ENCODE measurements at regions not wholly inside any gene's neighbourhood (a gene's known extent, or its start where the extent isn't known, plus 50 kb on each side); places are given as distances from the start of the nearest gene placed in this dataset.

- H3K9me3 ChIP-seq (ENCODE audit: control insufficient read depth, insufficient read depth, low read depth, low read length), result 0 out of 2 replicates have a peak, but pooled peaks cover 2% of the 10 kb centered on the region
- H3K36me3 ChIP-seq (ENCODE audit: control insufficient read depth, insufficient read depth, low read length), result no peaks in the 10 kb centered on the region
- peaks cover 11% of the 10 kb centered on the region for H3K4me1 ChIP-seq (ENCODE audit: control insufficient read depth, insufficient read depth, low read length)
- H3K27ac ChIP-seq (ENCODE audit: low read depth, low read length), result no peak overlapping the region
- no peak overlapping the region for H3K9ac ChIP-seq (ENCODE audit: low read length)
- H3K4me3 ChIP-seq (ENCODE audit: low read depth, low read length), result no peak overlapping the region
- no peaks in the 10 kb centered on the region for H3K27me3 ChIP-seq (ENCODE audit: control insufficient read depth, insufficient read depth, low read length)
Measured at GRCh38 chr12:46449856-46450255, 77.3 kb upstream of the SLC38A2 start.

- no peak overlapping the region for H3K9ac ChIP-seq (ENCODE audit: low read length)
- H3K27ac ChIP-seq (ENCODE audit: low read depth, low read length), result no peak overlapping the region
- no peaks in the 10 kb centered on the region for H3K36me3 ChIP-seq (ENCODE audit: control insufficient read depth, insufficient read depth, low read length)
- no peak overlapping the region for H3K4me3 ChIP-seq (ENCODE audit: low read depth, low read length)
- H3K9me3 ChIP-seq (ENCODE audit: control insufficient read depth, insufficient read depth, low read depth, low read length), result 0 out of 2 replicates have a peak, but pooled peaks cover 2% of the 10 kb centered on the region
- peaks cover 11% of the 10 kb centered on the region for H3K4me1 ChIP-seq (ENCODE audit: control insufficient read depth, insufficient read depth, low read length)
- H3K27me3 ChIP-seq (ENCODE audit: control insufficient read depth, insufficient read depth, low read length), result no peaks in the 10 kb centered on the region
Measured at GRCh38 chr12:46449316-46449715, 76.7 kb upstream of the SLC38A2 start.

GRCh38 chr12:46446645-46447044, 74.1 kb upstream of the SLC38A2 start:
- peaks cover 12% of the 10 kb centered on the region for H3K4me1 ChIP-seq (ENCODE audit: control insufficient read depth, insufficient read depth, low read length)

GRCh38 chr12:46445551-46446235, 73.1 kb upstream of the SLC38A2 start:
- H3K9ac ChIP-seq (ENCODE audit: low read length), result no peak overlapping the region
- H3K36me3 ChIP-seq (ENCODE audit: control insufficient read depth, insufficient read depth, low read length), result no peaks in the 10 kb centered on the region
- no peak overlapping the region for H3K27ac ChIP-seq (ENCODE audit: low read depth, low read length)
- H3K4me1 ChIP-seq (ENCODE audit: control insufficient read depth, insufficient read depth, low read length), result peaks cover 12% of the 10 kb centered on the region
- 0 out of 2 replicates have a peak, but pooled peaks cover 2% of the 10 kb centered on the region for H3K9me3 ChIP-seq (ENCODE audit: control insufficient read depth, insufficient read depth, low read depth, low read length)
- no peak overlapping the region for H3K4me3 ChIP-seq (ENCODE audit: low read depth, low read length)
- H3K27me3 ChIP-seq (ENCODE audit: control insufficient read depth, insufficient read depth, low read length), result no peaks in the 10 kb centered on the region

More at GRCh38 chr12:46446645-46447044, 74.1 kb upstream of the SLC38A2 start:
- no peak overlapping the region for H3K9ac ChIP-seq (ENCODE audit: low read length)
- H3K27me3 ChIP-seq (ENCODE audit: control insufficient read depth, insufficient read depth, low read length), result no peaks in the 10 kb centered on the region
- no peak overlapping the region for H3K4me3 ChIP-seq (ENCODE audit: low read depth, low read length)
- H3K9me3 ChIP-seq (ENCODE audit: control insufficient read depth, insufficient read depth, low read depth, low read length), result 0 out of 2 replicates have a peak, but pooled peaks cover 2% of the 10 kb centered on the region
- no peaks in the 10 kb centered on the region for H3K36me3 ChIP-seq (ENCODE audit: control insufficient read depth, insufficient read depth, low read length)
- H3K27ac ChIP-seq (ENCODE audit: low read depth, low read length), result no peak overlapping the region

- no peak overlapping the region for H3K9ac ChIP-seq (ENCODE audit: low read length)
- H3K4me1 ChIP-seq (ENCODE audit: control insufficient read depth, insufficient read depth, low read length), result peaks cover 6% of the 10 kb centered on the region; the same call in 1 of the 2 replicates
- no peak overlapping the region for H3K27ac ChIP-seq (ENCODE audit: low read depth, low read length)
Measured at GRCh38 chr12:46445093-46445492, 72.5 kb upstream of the SLC38A2 start.

GRCh38 chr12:46443594-46444263, 71.2 kb upstream of the SLC38A2 start:
- Histone ChIP-seq H3K27ac (ENCODE audit: low read depth, low read length) (no peak overlapping the region), H3K9me3 (ENCODE audit: control insufficient read depth, insufficient read depth, low read depth, low read length) (0 out of 2 replicates have a peak, but pooled peaks cover 2% of the 10 kb centered on the region), H3K4me3 (ENCODE audit: low read depth, low read length) (no peak overlapping the region), H3K9ac (ENCODE audit: low read length) (no peak overlapping the region), H3K27me3 (ENCODE audit: control insufficient read depth, insufficient read depth, low read length) (no peaks in the 10 kb centered on the region), H3K4me1 (ENCODE audit: control insufficient read depth, insufficient read depth, low read length) (0 out of 2 replicates have a peak, but pooled peaks cover 6% of the 10 kb centered on the region), H3K36me3 (ENCODE audit: control insufficient read depth, insufficient read depth, low read length) (no peaks in the 10 kb centered on the region)

More at GRCh38 chr12:46445093-46445492, 72.5 kb upstream of the SLC38A2 start:
- Histone ChIP-seq H3K9me3 (ENCODE audit: control insufficient read depth, insufficient read depth, low read depth, low read length) (0 out of 2 replicates have a peak, but pooled peaks cover 2% of the 10 kb centered on the region), H3K27me3 (ENCODE audit: control insufficient read depth, insufficient read depth, low read length) (no peaks in the 10 kb centered on the region), H3K36me3 (ENCODE audit: control insufficient read depth, insufficient read depth, low read length) (no peaks in the 10 kb centered on the region), H3K4me3 (ENCODE audit: low read depth, low read length) (no peak overlapping the region)

- no peak overlapping the region for H3K27ac ChIP-seq (ENCODE audit: low read depth, low read length)
- 0 out of 2 replicates have a peak, but pooled peaks cover 6% of the 10 kb centered on the region for H3K4me1 ChIP-seq (ENCODE audit: control insufficient read depth, insufficient read depth, low read length)
- H3K9ac ChIP-seq (ENCODE audit: low read length), result no peak overlapping the region
Measured at GRCh38 chr12:46442738-46443137, 70.2 kb upstream of the SLC38A2 start.

GRCh38 chr12:46442239-46442638, 69.7 kb upstream of the SLC38A2 start:
- H3K27me3 ChIP-seq (ENCODE audit: control insufficient read depth, insufficient read depth, low read length), result no peaks in the 10 kb centered on the region
- no peak overlapping the region for H3K9ac ChIP-seq (ENCODE audit: low read length)
- H3K4me1 ChIP-seq (ENCODE audit: control insufficient read depth, insufficient read depth, low read length), result 0 out of 2 replicates have a peak, but pooled peaks cover 6% of the 10 kb centered on the region
- H3K4me3 ChIP-seq (ENCODE audit: low read depth, low read length), result no peak overlapping the region
- no peaks in the 10 kb centered on the region for H3K36me3 ChIP-seq (ENCODE audit: control insufficient read depth, insufficient read depth, low read length)
- H3K9me3 ChIP-seq (ENCODE audit: control insufficient read depth, insufficient read depth, low read depth, low read length), result no peaks in the 10 kb centered on the region
- no peak overlapping the region for H3K27ac ChIP-seq (ENCODE audit: low read depth, low read length)

More at GRCh38 chr12:46442738-46443137, 70.2 kb upstream of the SLC38A2 start:
- H3K27me3 ChIP-seq (ENCODE audit: control insufficient read depth, insufficient read depth, low read length), result no peaks in the 10 kb centered on the region
- no peaks in the 10 kb centered on the region for H3K9me3 ChIP-seq (ENCODE audit: control insufficient read depth, insufficient read depth, low read depth, low read length)
- no peak overlapping the region for H3K4me3 ChIP-seq (ENCODE audit: low read depth, low read length)
- no peaks in the 10 kb centered on the region for H3K36me3 ChIP-seq (ENCODE audit: control insufficient read depth, insufficient read depth, low read length)

- Histone ChIP-seq H3K4me1 (ENCODE audit: control insufficient read depth, insufficient read depth, low read length) (0 out of 2 replicates have a peak, but pooled peaks cover 6% of the 10 kb centered on the region), H3K4me3 (ENCODE audit: low read depth, low read length) (no peak overlapping the region), H3K27ac (ENCODE audit: low read depth, low read length) (no peak overlapping the region), H3K27me3 (ENCODE audit: control insufficient read depth, insufficient read depth, low read length) (no peaks in the 10 kb centered on the region), H3K9me3 (ENCODE audit: control insufficient read depth, insufficient read depth, low read depth, low read length) (no peaks in the 10 kb centered on the region), H3K36me3 (ENCODE audit: control insufficient read depth, insufficient read depth, low read length) (no peaks in the 10 kb centered on the region), H3K9ac (ENCODE audit: low read length) (no peak overlapping the region)
Measured at GRCh38 chr12:46439793-46440511, 67.4 kb upstream of the SLC38A2 start.

- H3K36me3 ChIP-seq (ENCODE audit: control insufficient read depth, insufficient read depth, low read length), result no peaks in the 10 kb centered on the region
- H3K9ac ChIP-seq (ENCODE audit: low read length), result no peak overlapping the region
- no peaks in the 10 kb centered on the region for H3K9me3 ChIP-seq (ENCODE audit: control insufficient read depth, insufficient read depth, low read depth, low read length)
- no peak overlapping the region for H3K4me3 ChIP-seq (ENCODE audit: low read depth, low read length)
- H3K4me1 ChIP-seq (ENCODE audit: control insufficient read depth, insufficient read depth, low read length), result 0 out of 2 replicates have a peak, but pooled peaks cover 6% of the 10 kb centered on the region
- no peak overlapping the region for H3K27ac ChIP-seq (ENCODE audit: low read depth, low read length)
- no peaks in the 10 kb centered on the region for H3K27me3 ChIP-seq (ENCODE audit: control insufficient read depth, insufficient read depth, low read length)
Measured at GRCh38 chr12:46438719-46439319, 66.2 kb upstream of the SLC38A2 start.

Measured in HUES6 (cell line).